HUES64 (cell line): ENCODE measurements at regions not wholly inside any gene's neighbourhood (a gene's known extent, or its start where the extent isn't known, plus 50 kb on each side); places are given as distances from the start of the nearest gene placed in this dataset.

Experiments used
- H3K27ac ChIP-seq: 2 replicates; pipeline ENCODE4 v1.7.0; 2013; ENCODE audit warnings: low read depth, low read length, inconsistent platforms
- H3K27me3 ChIP-seq: 2 replicates; pipeline ENCODE4 v1.6.1; 2013; ENCODE audit warnings: mild to moderate bottlenecking, low read length; ENCODE audit not compliant: insufficient read depth
- H3K36me3 ChIP-seq: 2 replicates; pipeline ENCODE4 v1.6.1; 2013; ENCODE audit warnings: mild to moderate bottlenecking, low read length; ENCODE audit not compliant: insufficient read depth
- H3K4me1 ChIP-seq: 2 replicates; pipeline ENCODE4 v1.6.1; 2013; ENCODE audit warnings: mild to moderate bottlenecking, low read length, moderate library complexity; ENCODE audit not compliant: insufficient read depth
- H3K4me3 ChIP-seq: 2 replicates; pipeline ENCODE4 v1.5.1; 2013; ENCODE audit warnings: mild to moderate bottlenecking, low read length, moderate library complexity
- H3K9ac ChIP-seq: 2 replicates; pipeline ENCODE4 v1.6.1; 2013; ENCODE audit warnings: mild to moderate bottlenecking, low read depth, low read length
- H3K9me3 ChIP-seq: 2 replicates; pipeline ENCODE4 v1.6.1; 2013; ENCODE audit warnings: low read depth, low read length; ENCODE audit not compliant: insufficient read depth
- WGBS: fragments of 150-250, 120-280 bp; methylation state at CpG from one replicate; pipeline ENCODE4 v1.1.7; 2013; ENCODE audit warnings: missing lambda C conversion rate; 5-methylcytosine and 5-hydroxymethylcytosine counted together

DNA sequence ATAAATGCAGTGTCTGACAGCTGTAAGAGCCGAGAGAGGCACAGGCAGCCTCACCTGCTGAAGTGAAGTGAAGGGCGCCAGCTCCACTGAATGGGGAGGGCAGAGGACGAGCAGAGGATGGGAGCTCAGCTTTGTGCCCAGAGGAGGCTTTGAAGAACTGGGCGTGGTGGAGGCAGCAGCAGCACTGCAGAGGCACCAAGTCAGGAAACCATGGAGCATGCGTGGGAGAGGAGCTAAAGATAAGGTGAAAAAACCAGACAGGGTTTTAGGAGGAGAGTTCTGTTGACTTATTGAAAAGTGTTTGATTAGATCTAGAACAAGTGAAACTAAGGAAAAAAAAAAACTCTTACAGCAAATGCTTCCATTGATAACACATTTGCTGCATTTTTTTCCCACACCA, 216.4 kb downstream of the CXCL12 start:
- Histone ChIP-seq H3K4me3 (no peak overlapping the region), H3K9me3 (no peaks in the 10 kb centered on the region), H3K36me3 (no peaks in the 10 kb centered on the region), H3K27me3 (no peaks in the 10 kb centered on the region), H3K4me1 (no peaks in the 10 kb centered on the region), H3K9ac (no peak overlapping the region), H3K27ac (no peak overlapping the region)
- 86% methylated on average over 5 of the region's 5 CpGs for WGBS

DNA sequence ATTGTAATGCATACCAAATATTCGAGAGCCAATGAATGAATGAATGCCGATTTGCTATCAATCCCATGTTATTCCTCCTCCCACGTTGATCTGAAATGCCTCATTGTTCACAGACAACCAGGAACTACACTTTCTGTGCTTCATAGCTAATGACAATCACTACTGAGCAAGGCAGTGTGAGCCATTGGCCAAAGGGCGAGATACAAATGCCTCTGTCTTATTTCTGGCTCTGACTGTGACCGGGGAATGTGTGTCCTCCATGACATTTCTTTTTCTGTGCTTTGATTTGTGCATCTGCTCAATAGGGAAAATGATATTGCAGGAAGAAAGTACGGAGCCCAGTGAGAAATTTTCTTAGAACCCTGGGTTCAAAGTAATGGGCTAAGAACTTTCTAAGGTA, 217.1 kb downstream of the CXCL12 start:
- 89% methylated on average over 6 of the region's 6 CpGs for WGBS
- H3K9ac ChIP-seq: no peak overlapping the region
- no peaks in the 10 kb centered on the region for H3K4me1 ChIP-seq
- no peaks in the 10 kb centered on the region for H3K27me3 ChIP-seq
- no peaks in the 10 kb centered on the region for H3K36me3 ChIP-seq
- H3K4me3 ChIP-seq: no peak overlapping the region
- H3K27ac ChIP-seq: no peak overlapping the region
- no peaks in the 10 kb centered on the region for H3K9me3 ChIP-seq

DNA sequence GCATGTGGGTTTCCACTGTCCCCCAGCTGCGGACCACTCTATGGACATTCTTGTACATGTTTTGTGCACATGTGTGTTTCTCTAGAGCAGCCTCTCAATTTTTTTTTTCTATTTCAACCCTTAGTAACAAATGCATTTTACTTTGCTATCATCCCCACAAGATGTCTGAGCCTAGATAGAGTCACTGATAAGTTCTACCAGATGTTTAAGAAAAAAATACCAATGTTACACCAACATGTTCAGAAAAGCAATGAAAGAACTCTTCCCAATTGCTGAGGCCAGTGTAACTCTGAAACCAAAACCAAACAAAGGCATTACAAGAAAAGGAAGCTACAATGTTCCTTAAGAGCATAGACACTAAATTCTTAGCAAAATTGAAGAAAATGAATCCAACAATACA, 218.5 kb downstream of the CXCL12 start:
- WGBS: 92% methylated on average over 1 of the region's 1 CpG
- no peak overlapping the region for H3K9ac ChIP-seq
- H3K4me1 ChIP-seq: no peaks in the 10 kb centered on the region

DNA sequence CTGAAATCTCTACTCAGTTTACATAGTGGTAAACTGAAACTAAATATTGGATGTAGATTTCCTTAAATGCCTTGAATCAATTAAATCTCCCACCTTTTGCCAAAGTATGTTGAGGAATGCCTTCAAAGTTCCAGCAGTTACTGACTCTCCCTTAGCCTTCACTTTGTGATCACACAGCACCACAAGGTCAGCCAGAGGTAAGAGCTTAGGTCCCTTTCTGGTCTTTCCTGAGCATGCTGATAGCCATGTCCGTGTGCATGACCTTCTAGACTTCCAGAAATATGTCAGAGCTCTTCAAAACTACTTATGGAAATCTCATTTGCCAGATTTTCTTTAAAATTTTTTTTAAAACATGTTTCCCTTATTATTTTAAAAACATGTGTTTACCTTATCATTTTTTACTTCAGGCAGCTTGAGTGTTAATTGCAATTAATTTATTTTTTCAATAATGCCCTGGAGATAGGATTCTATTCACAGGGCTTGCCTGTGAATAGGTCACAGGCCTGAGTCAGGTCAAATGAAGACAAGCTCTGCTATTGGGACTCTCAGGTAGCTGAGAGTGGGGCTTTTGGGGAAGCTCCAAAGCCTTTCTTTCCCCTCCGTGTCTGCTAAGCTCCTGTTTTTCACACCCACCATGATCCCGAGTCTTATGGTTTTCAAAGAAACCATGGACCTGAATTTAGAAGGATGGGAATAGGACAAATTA, 220.5 kb downstream of the CXCL12 start:
- no peak overlapping the region for H3K4me3 ChIP-seq
- no peaks in the 10 kb centered on the region for H3K4me1 ChIP-seq
- H3K27ac ChIP-seq: no peak overlapping the region
- no peaks in the 10 kb centered on the region for H3K27me3 ChIP-seq
- no peaks in the 10 kb centered on the region for H3K36me3 ChIP-seq
- 79% methylated on average over 1 of the region's 3 CpGs for WGBS
- no peak overlapping the region for H3K9ac ChIP-seq
- H3K9me3 ChIP-seq: no peaks in the 10 kb centered on the region

More for the DNA sequence above, 218.5 kb downstream of the CXCL12 start:
- Histone ChIP-seq H3K36me3 (no peaks in the 10 kb centered on the region), H3K27ac (no peak overlapping the region), H3K9me3 (no peaks in the 10 kb centered on the region), H3K4me3 (no peak overlapping the region), H3K27me3 (no peaks in the 10 kb centered on the region)

DNA sequence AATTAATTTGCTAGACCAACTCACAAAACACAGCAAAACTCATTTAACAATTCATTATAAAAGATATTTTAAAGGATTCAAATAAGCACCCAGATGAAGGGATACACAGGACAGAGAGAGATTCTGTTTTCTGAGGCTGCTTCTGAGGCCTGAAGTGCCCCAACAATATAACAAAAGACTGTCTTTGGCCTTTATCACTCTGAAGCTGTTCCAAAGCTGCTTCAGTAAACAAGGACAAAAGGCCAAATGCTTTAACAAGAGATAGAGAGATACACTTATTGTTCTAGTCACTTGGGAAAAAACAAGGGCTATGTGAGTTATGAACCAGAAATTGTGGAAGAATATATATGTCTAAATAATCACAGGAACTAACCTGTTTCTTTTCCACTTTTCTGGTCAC, 223.7 kb downstream of the CXCL12 start:
- Histone ChIP-seq H3K27me3 (no peaks in the 10 kb centered on the region), H3K4me3 (no peak overlapping the region), H3K9ac (no peak overlapping the region), H3K27ac (no peak overlapping the region), H3K36me3 (no peaks in the 10 kb centered on the region), H3K9me3 (peaks cover 12% of the 10 kb centered on the region; the same call in 1 of the 2 replicates), H3K4me1 (no peaks in the 10 kb centered on the region)

DNA sequence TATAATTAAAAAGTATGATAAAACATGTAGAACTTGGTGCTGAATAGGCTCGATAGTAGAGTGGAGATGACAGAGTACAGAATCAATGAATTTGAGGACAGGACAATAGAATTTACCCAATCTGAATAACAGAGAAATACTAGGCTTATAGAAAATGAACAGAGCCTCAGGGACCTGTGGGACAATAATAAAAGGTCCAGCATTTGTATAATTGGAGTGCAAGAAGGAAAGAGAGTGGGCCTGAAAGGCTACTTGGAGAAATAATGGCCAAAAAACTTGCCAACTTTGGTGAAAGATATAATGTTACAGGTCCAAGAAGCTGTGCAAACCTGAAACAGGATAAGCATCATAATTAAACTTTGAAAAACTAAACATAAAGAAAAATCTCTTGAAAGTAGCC, 227.3 kb downstream of the CXCL12 start:
- H3K4me3 ChIP-seq: no peak overlapping the region
- no peak overlapping the region for H3K27ac ChIP-seq
- H3K9me3 ChIP-seq: peaks cover 19% of the 10 kb centered on the region
- no peaks in the 10 kb centered on the region for H3K27me3 ChIP-seq
- 100% methylated on average over 1 of the region's 1 CpG for WGBS
- H3K4me1 ChIP-seq: no peaks in the 10 kb centered on the region
- H3K9ac ChIP-seq: no peak overlapping the region
- no peaks in the 10 kb centered on the region for H3K36me3 ChIP-seq

DNA sequence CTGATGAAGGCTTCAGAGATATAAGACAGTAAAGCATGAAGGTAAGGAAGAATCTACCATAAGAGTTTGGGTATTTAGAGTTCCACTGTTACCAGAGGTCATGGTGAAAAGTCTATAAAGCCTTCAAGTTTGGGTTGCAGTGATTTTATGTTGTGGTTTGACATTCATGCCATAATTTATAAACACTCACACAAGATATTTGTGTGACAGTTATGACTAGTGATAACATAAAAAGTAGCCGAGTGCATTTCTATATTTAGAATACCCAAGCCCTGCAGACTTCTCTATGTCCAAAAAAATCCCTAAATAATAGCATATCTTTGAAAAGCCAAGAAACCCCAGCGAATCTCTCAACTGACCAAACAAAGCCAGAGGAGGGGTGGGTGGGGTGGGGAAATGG, 229.9 kb downstream of the CXCL12 start:
- H3K9ac ChIP-seq: no peak overlapping the region
- peaks cover 30% of the 10 kb centered on the region for H3K9me3 ChIP-seq
- H3K36me3 ChIP-seq: no peaks in the 10 kb centered on the region
- H3K27ac ChIP-seq: no peak overlapping the region
- WGBS: no CpG with 5 or more reads among the region's 2 CpGs
- no peaks in the 10 kb centered on the region for H3K27me3 ChIP-seq
- no peaks in the 10 kb centered on the region for H3K4me1 ChIP-seq
- H3K4me3 ChIP-seq: no peak overlapping the region

DNA sequence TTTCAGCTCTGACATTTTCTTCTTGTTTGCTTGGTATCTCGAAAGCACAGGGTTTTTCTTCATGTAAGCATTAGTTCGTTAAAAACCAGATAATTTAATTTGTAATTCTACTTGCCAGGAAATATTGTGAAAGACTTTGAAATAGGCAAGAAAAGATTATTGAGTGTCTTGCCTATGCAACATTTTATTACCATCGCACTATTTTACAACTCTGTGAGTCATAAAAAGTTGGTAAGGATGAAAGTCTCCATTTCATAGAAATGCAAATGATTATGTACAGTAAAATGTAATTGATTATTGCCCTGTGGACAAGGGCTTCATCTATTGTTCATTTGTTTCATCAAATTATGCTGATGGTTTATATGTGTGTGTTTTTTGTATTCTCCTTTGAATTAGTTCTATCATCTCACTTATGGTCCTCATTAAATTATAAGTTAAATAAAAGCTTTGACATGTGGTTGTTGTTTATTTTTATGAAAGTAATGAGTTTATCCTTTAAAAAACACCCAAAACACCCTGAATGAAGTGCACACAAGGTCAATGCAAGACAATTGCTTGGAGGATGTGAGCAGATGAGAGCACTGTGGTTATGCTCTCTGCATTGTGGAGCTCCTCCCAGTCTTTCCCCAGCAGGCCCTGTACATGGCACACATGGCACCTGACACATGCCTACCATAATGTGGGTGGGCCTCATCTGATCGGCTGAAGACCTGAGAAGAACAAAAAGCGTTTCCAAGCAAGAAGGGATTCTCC, 230.8 kb downstream of the CXCL12 start:
- Histone ChIP-seq H3K27me3 (no peaks in the 10 kb centered on the region), H3K4me1 (no peaks in the 10 kb centered on the region), H3K9ac (no peak overlapping the region), H3K27ac (no peak overlapping the region), H3K9me3 (peaks cover 30% of the 10 kb centered on the region), H3K36me3 (no peaks in the 10 kb centered on the region), H3K4me3 (no peak overlapping the region)
- WGBS: 88% methylated on average over 3 of the region's 5 CpGs

DNA sequence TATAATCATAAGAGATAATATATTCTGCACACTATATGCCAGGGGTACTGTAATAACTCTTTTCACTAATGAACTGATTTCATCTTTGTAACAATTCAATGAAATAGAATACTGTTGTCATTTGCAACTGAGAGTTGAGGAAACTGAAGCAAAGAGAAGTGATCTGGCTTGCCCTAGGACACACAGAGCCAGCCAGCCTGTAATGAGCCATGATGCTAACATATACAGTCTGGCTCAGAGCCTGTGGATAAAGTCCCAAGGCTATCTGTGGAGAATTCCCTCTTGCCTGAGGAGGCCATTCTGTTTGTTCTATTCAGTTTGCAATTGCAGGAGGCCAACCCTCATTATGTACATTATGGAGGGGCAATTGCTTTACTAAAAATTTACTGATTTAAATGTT, 241.3 kb downstream of the CXCL12 start:
- Histone ChIP-seq H3K9me3 (no peaks in the 10 kb centered on the region), H3K27me3 (no peaks in the 10 kb centered on the region), H3K27ac (no peak overlapping the region), H3K4me1 (no peaks in the 10 kb centered on the region), H3K9ac (no peak overlapping the region), H3K4me3 (no peak overlapping the region), H3K36me3 (no peaks in the 10 kb centered on the region)

DNA sequence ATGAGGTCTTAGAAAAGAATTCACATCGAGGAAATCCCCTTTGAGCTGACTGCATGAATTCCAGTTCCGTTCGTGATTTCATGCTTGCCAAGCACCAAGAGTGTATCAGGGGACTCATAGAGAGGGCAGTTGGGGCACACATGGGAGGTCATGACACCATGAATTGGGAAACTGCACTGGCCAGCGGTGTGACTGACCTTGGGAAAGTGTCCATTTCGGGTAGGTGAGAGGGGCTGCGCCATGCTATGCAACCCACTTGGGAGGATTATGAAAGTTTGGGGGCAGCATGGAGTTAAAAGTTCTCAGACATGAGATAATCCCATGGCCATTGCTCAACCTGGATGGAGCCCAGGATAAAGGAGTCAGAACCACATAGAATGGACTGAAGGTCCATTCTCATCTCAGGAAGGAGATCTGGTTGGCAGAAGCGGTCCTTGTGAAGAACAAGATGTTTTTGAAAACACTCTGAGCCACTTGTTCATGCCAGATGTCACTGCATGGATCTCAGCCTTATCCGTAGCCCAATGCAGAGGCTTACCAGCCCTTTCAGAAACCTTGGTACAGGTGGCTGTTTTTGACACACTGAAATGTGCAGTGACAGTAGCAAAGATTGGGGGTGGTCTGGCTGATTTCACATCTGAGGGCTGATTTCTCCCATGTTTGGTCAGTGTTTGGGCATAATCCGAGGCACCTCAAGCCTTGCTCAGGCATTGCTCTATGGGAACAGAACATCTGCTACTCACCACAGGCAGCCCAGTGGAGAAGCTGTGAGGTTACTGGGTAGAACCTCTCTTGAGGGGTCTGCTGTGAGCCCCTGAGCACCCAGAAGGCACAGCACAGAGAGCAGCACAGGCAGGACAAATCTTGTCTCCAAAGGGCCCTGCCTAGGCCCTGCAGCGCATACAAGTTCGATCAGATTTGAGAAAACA, 252.3 kb downstream of the CXCL12 start:
- Histone ChIP-seq H3K27me3 (no peaks in the 10 kb centered on the region), H3K36me3 (no peaks in the 10 kb centered on the region), H3K4me3 (no peak overlapping the region), H3K9ac (no peak overlapping the region), H3K4me1 (no peaks in the 10 kb centered on the region), H3K27ac (no peak overlapping the region), H3K9me3 (peaks cover 10% of the 10 kb centered on the region)
- 94% methylated on average over 11 of the region's 11 CpGs for WGBS

DNA sequence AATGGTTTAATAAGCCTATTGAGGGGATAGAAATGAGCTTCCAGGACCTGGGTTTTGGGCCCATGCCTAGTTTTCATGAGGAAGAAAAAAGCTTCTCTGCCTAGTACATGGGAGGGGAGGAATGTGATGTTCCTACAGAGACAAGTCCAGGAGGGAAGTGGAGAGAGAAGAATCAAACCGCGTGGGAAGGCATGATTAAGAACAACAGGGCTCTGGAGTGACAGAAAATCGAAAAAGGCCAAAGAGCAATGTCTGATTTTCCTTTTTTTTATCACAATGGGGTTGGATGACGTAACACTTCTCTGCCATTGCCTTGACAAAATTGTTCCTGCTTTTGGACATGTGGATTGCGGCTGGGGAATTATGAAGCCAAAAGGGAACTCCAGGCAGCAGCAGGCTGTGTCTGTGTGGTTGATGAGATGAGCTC, 258.6 kb downstream of the CXCL12 start:
- no peaks in the 10 kb centered on the region for H3K27me3 ChIP-seq
- no peaks in the 10 kb centered on the region for H3K4me1 ChIP-seq
- H3K9me3 ChIP-seq: no peaks in the 10 kb centered on the region
- no peak overlapping the region for H3K4me3 ChIP-seq
- H3K36me3 ChIP-seq: no peaks in the 10 kb centered on the region
- no peak overlapping the region for H3K9ac ChIP-seq
- no peak overlapping the region for H3K27ac ChIP-seq
- WGBS: 90% methylated on average over 5 of the region's 5 CpGs
